Caki2 (cell line): ENCODE measurements at regions not wholly inside any gene's neighbourhood (a gene's known extent, or its start where the extent isn't known, plus 50 kb on each side); places are given as distances from the start of the nearest gene placed in this dataset.

Experiments used
- DNase-seq: peaks from one replicate; pipeline ENCODE4 v3.0.0-alpha.2; 2015; ENCODE audit warnings: low read depth
- in situ Hi-C: cut with HindIII; loops from 2 replicates; pipeline ENCODE4 v1.10.0; 2016; ENCODE audit warnings: low sequenced_read_pairs, low pct_unique_long_range_greater_than_20kb, mixed read lengths

DNA sequence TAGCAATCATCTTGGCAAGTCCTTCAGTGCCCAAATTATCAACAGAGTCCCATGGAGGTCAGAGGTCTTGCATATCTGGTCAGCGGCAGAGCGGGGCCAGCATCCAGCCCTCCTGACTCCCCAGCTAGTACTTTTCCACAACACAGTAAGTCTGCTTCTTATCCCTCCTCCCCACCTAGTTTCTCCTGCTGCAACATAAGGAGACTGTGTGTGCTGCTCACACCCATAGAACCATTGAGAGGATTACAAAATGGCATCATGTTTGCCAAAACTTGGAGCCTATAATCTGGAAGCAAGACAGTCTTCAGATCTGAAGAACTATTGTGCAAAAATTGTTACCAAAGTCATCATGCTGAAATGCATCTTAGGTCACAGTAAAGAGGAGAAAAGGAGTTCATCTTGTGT is 125.8 kb upstream of the ZNF366 start:
- no peak for DNase-seq
- in situ Hi-C loops = no loop called here

- in situ Hi-C loops = no loop called here
- DNase-seq = no peak
Observed at GRCh38 chr5:72630721-72631120, 123.5 kb upstream of the ZNF366 start.

DNA sequence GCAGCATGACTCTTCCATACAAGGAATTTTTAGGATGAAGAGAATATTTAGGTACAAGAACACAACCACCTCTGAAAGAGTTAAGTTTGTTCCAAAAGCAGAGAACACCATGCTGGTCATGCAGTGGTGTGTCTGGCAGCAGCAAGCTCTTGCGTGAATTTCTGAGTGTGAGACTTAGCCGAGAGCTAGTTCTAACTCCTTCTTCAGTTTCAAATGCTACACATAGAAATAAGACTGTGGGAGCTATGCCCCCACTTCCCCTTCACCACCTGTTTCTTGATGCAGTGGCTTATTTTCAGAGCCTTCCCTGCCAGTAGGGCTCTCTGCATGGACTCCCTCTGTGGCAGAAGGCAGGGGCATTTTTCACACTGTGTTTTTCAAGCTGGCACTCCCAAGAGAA is 122.9 kb upstream of the ZNF366 start:
- in situ Hi-C loops = no loop called here
- DNase-seq = no peak

GRCh38 chr5:72628771-72629371 is 121.7 kb upstream of the ZNF366 start:
- no peak for DNase-seq
- in situ Hi-C loops = no loop called here

GRCh38 chr5:72625332-72625731 is 118.1 kb upstream of the ZNF366 start:
- in situ Hi-C loops = no loop called here
- no peak for DNase-seq

GRCh38 chr5:72624641-72625236 is 117.5 kb upstream of the ZNF366 start:
- no peak for DNase-seq
- in situ Hi-C loops = no loop called here

GRCh38 chr5:72623936-72624335 is 116.7 kb upstream of the ZNF366 start:
- no peak for DNase-seq
- in situ Hi-C loops = no loop called here

DNA sequence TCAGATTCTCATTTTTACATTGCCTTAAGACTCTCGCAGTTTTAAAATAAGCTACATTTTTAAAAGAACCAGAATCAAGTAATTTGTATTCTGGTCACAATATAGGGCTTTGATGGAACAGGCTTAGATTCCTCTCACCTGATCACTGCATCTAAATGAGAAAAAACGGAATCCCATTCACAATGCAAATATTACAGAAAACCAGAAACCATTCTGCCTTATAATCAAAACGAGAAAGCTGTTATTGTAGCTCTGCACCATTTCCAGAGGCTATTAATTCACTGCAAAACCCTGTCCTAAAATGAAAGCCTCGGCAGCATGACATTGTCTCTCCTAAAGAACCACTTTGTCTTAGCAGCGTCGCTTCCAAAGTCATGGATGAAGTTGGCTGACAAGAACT is 116.1 kb upstream of the ZNF366 start:
- no peak for DNase-seq
- in situ Hi-C loops = no loop called here

DNA sequence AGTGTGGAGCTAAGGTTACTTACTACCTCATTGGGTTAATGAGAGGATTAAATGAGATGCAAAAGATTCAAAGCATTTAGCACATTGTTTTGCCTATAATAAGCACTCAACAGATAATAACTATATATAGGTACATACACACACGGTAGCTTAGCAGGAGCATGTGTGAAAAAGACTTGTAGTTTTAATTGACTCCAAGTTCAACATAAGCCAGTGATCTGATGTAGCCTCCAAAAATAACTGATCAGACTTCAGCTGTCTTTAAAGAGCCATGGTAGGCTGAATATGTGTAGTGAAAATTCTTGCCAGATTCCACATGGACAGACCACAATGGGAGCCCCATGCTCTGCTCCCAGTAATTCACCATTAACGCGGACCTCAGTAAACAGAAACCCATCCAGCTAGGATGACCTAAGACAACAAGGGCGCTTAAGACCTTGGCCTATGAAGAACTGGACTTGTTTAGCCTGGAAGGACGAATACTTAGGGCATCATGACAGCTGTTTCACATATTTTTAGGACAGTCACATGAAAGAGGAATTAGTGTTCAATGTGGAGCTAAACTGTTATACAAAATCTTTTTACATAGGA is 115.1 kb upstream of the ZNF366 start:
- in situ Hi-C loops = no loop called here
- DNase-seq = no peak

- in situ Hi-C loops = no loop called here
- no peak for DNase-seq
Observed at GRCh38 chr5:72621576-72621975, 114.4 kb upstream of the ZNF366 start.

GRCh38 chr5:72619677-72620076 is 112.5 kb upstream of the ZNF366 start:
- no peak for DNase-seq
- in situ Hi-C loops = no loop called here

- in situ Hi-C loops = no loop called here
- DNase-seq = no peak
Observed at GRCh38 chr5:72619251-72619650, 112.0 kb upstream of the ZNF366 start.

GRCh38 chr5:72618708-72619107 is 111.5 kb upstream of the ZNF366 start:
- DNase-seq = no peak
- in situ Hi-C loops = no loop called here

- DNase-seq = no peak
- in situ Hi-C loops = no loop called here
Observed at GRCh38 chr5:72615061-72615460, 107.9 kb upstream of the ZNF366 start.

DNA sequence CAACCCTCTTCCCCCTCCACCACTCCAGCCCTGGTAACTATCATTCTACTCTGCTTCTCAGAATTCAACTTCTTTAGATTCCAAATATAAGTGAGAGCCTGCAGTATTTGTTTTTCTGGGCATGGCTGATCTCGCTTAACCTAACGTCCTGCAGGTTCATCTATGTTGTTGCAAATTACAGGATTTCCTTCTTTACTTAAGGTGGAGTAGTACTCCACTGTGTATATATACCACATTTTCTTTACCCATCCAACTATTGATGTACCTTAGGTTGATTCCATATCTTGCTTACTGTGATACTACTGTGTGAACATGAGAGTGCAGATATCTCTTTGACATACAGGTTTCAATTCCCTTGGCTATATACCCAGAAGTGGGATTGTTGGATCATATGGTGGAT is 106.3 kb upstream of the ZNF366 start:
- in situ Hi-C loops = no loop called here
- DNase-seq = no peak

- in situ Hi-C loops = no loop called here
- no peak for DNase-seq
Observed at GRCh38 chr5:72612810-72613209, 105.6 kb upstream of the ZNF366 start.

GRCh38 chr5:72611118-72611730 is 104.0 kb upstream of the ZNF366 start:
- DNase-seq = peak; percentile 38
- in situ Hi-C loops = no loop called here

- DNase-seq = no peak
- in situ Hi-C loops = no loop called here
Observed at GRCh38 chr5:72608926-72609325, 101.7 kb upstream of the ZNF366 start.

DNA sequence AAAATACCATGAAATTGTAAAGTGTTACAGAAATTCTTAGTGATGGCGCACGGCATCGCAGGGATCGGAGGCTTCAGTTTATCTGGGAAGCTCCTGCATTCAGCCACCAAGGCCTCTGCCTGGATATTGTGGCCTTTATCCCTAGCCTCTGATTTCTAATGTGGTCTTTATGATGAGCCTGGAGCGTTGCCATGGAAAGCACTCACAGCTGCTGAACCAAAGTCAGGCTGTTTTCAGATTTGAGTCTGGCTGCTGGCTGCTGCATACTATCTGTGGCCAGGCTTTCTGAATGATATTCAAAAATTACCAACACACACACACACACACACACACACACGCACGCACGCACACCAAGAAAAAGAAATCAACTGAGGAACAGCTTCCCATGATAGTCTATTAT is 101.1 kb upstream of the ZNF366 start:
- no peak for DNase-seq
- in situ Hi-C loops = no loop called here

GRCh38 chr5:72607381-72607780 is 100.2 kb upstream of the ZNF366 start:
- no peak for DNase-seq
- in situ Hi-C loops = no loop called here
